Astrocyte (in vitro differentiated cells and primary cell): ENCODE measurements at regions not wholly inside any gene's neighbourhood (a gene's known extent, or its start where the extent isn't known, plus 50 kb on each side); places are given as distances from the start of the nearest gene placed in this dataset.

Experiments used
- CTCF ChIP-seq: IDR thresholded peaks from 2 replicates; pipeline ENCODE4 v1.5.1; 2011; ENCODE audit warnings: low read depth, mild to moderate bottlenecking, inconsistent platforms, low read length, moderate library complexity; ENCODE audit not compliant: insufficient read depth
- EZH2 ChIP-seq: IDR thresholded peaks from 2 replicates; pipeline ENCODE4 v1.6.1; 2012; ENCODE audit warnings: mild to moderate bottlenecking, low read length, inconsistent platforms; ENCODE audit not compliant: insufficient read depth

GRCh38 chr22:47450876-47451475, 688.5 kb downstream of the TBC1D22A start:
- no peak for TF ChIP-seq CTCF
- TF ChIP-seq EZH2, result no peak
